Astrocyte (in vitro differentiated cells and primary cell): ENCODE measurements at regions not wholly inside any gene's neighbourhood (a gene's known extent, or its start where the extent isn't known, plus 50 kb on each side); places are given as distances from the start of the nearest gene placed in this dataset.

Experiments used
- EZH2 ChIP-seq: IDR thresholded peaks from 2 replicates; pipeline ENCODE4 v1.6.1; 2012; ENCODE audit warnings: mild to moderate bottlenecking, low read length, inconsistent platforms; ENCODE audit not compliant: insufficient read depth
- TF ChIP-seq, protein P1 (sequence below): IDR thresholded peaks from 2 replicates; pipeline ENCODE4 v1.5.1; 2011; ENCODE audit warnings: low read depth, mild to moderate bottlenecking, inconsistent platforms, low read length, moderate library complexity; ENCODE audit not compliant: insufficient read depth

DNA sequence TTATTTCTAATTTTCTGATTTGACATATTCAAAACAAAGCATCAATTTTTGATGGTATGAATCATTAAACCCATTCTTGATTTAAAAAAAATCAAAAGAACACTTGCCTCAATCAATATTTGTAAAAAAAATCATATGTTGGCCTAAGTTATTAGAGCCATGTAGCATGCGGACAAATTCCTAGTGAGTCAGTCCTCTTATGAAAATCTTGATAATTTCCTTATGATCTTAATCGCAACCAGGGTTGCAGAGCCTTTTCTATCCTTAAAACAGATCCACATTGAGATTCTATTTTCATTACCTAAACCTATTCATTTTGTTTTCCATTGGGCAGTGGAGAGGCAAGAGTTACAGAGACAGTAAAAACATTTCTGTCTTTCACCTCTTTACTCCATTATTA lies 203.2 kb downstream of the ARL4A start:
- TF ChIP-seq, protein P1, sequence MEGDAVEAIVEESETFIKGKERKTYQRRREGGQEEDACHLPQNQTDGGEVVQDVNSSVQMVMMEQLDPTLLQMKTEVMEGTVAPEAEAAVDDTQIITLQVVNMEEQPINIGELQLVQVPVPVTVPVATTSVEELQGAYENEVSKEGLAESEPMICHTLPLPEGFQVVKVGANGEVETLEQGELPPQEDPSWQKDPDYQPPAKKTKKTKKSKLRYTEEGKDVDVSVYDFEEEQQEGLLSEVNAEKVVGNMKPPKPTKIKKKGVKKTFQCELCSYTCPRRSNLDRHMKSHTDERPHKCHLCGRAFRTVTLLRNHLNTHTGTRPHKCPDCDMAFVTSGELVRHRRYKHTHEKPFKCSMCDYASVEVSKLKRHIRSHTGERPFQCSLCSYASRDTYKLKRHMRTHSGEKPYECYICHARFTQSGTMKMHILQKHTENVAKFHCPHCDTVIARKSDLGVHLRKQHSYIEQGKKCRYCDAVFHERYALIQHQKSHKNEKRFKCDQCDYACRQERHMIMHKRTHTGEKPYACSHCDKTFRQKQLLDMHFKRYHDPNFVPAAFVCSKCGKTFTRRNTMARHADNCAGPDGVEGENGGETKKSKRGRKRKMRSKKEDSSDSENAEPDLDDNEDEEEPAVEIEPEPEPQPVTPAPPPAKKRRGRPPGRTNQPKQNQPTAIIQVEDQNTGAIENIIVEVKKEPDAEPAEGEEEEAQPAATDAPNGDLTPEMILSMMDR: no peak
- no peak for TF ChIP-seq EZH2
